A549 (cell line): ENCODE measurements at regions not wholly inside any gene's neighbourhood (a gene's known extent, or its start where the extent isn't known, plus 50 kb on each side); places are given as distances from the start of the nearest gene placed in this dataset.

ENCODE experiments used
- ATAC-seq, 2 experiments: fragments of 200-7000 bp in 1 of 2; fragments of >200 bp in 1 of 2; cut with Nextera tagmentation in 1 of 2; cut with Tn5 transposase in 1 of 2; 3 replicates each; pipeline versions ENCODE4 v1.8.0 to v1.9.1; 2018 to 2020; ENCODE audit warnings: mild to moderate bottlenecking in 1 of 2, moderate library complexity in 1 of 2
- CTCF ChIA-PET: fragments of 300-600 bp; sonication (Branson Sonifier 250); formaldehyde crosslinking; extraction: SDS; loops from one replicate; lab custom pipeline; 2021; ENCODE audit warnings: antibody characterized with exemption, inconsistent platforms; lab: Yijun Ruan, JAX
- POLR2A ChIA-PET: fragments of 350-600 bp; formaldehyde crosslinking; extraction: SDS; loops from one replicate; lab custom pipeline; 2021; ENCODE audit warnings: antibody characterized with exemption, inconsistent platforms; lab: Yijun Ruan, JAX
- DNase-seq, 2 experiments: peaks; one replicate each; pipeline versions ENCODE4 v3.0.0 to v3.0.0-alpha.2; 2011 to 2016; ENCODE audit warnings: low read depth in 1 of 2, low spot score in 1 of 2
- FAIRE-seq: peaks from 2 replicates; lab custom pipeline; 2011; peaks lifted over from hg19 to GRCh38; lab: Jason Lieb, UNC
- H3K27ac ChIP-seq, 2 experiments: fragments of >200 bp; sonication (Bioruptor Twin); formaldehyde crosslinking; 3 replicates each; pipeline ENCODE4 v1.5.1; 2016 to 2017
- H3K4me1 ChIP-seq: fragments of >200 bp; sonication (Bioruptor Twin); formaldehyde crosslinking; 3 replicates; pipeline ENCODE4 v1.6.1; 2016
- H3K4me2 ChIP-seq: fragments of >200 bp; sonication (Bioruptor Twin); formaldehyde crosslinking; 3 replicates; pipeline ENCODE4 v1.6.1; 2016
- H3K4me3 ChIP-seq: fragments of >200 bp; sonication (Bioruptor Twin); formaldehyde crosslinking; 3 replicates; pipeline ENCODE4 v1.5.1; 2016
- H3K9me3 ChIP-seq: fragments of >200 bp; sonication (Bioruptor Twin); formaldehyde crosslinking; 3 replicates; pipeline ENCODE4 v1.6.1; 2016
- BHLHE40 ChIP-seq: IDR thresholded peaks from 2 replicates; pipeline ENCODE4 v1.6.1; 2012; ENCODE audit warnings: low read depth, low read length, inconsistent platforms
- CEBPB ChIP-seq, 2 experiments: fragments of >200 bp in 1 of 2; sonication (Bioruptor Twin) in 1 of 2; formaldehyde crosslinking in 1 of 2; IDR thresholded peaks; 2 replicates each; pipeline ENCODE4 v1.6.1; 2012 to 2016
- CHD2 ChIP-seq: fragments of 150-350 bp; IDR thresholded peaks from 2 replicates; pipeline ENCODE4 v1.6.1; 2014; ENCODE audit warnings: low read length; ENCODE audit not compliant: partially characterized antibody
- EHF ChIP-seq: fragments of 250-450 bp; sonication (Bioruptor Pico); IDR thresholded peaks from 2 replicates; pipeline ENCODE4 v1.5.0; 2020; ENCODE audit warnings: mild to moderate bottlenecking
- EP300 ChIP-seq, 2 experiments: fragments of >200 bp; sonication (Bioruptor Twin); formaldehyde crosslinking; IDR thresholded peaks; 2 replicates in 1 of 2; 3 replicates in 1 of 2; pipeline ENCODE4 v1.6.1; 2016 to 2017
- FOSB ChIP-seq: fragments of 250-450 bp; sonication (Bioruptor Pico); IDR thresholded peaks from 2 replicates; pipeline ENCODE4 v1.5.0; 2020; ENCODE audit warnings: mild to moderate bottlenecking, moderate library complexity
- FOSL2 ChIP-seq, 2 experiments: fragments of 450-650 bp in 1 of 2; fragments of >200 bp in 1 of 2; sonication (Bioruptor Twin) in 1 of 2; formaldehyde crosslinking; IDR thresholded peaks; 2 replicates each; pipeline versions ENCODE4 v1.5.0 to v1.6.1; 2016 to 2020; ENCODE audit warnings: mild to moderate bottlenecking in 1 of 2, moderate library complexity in 1 of 2
- GATA3 ChIP-seq: IDR thresholded peaks from 2 replicates; pipeline ENCODE4 v1.6.1; 2012; ENCODE audit warnings: borderline replicate concordance
- HDAC2 ChIP-seq: fragments of 200-600 bp; sonication (generic); IDR thresholded peaks from 2 replicates; pipeline ENCODE4 v1.6.1; 2016
- HOXA7 ChIP-seq: fragments of 250-450 bp; sonication (Bioruptor Pico); IDR thresholded peaks from 2 replicates; pipeline ENCODE4 v1.5.0; 2020; ENCODE audit warnings: mild to moderate bottlenecking, moderate library complexity
- HOXB5 ChIP-seq: fragments of 250-450 bp; sonication (Bioruptor Pico); IDR thresholded peaks from 2 replicates; pipeline ENCODE4 v1.5.0; 2020; ENCODE audit warnings: mild to moderate bottlenecking, moderate library complexity
- JUNB ChIP-seq: fragments of >200 bp; sonication (Bioruptor Twin); formaldehyde crosslinking; IDR thresholded peaks from 2 replicates; pipeline ENCODE4 v1.6.1; 2016
- KDM1A ChIP-seq: fragments of 200-600 bp; sonication (generic); IDR thresholded peaks from 2 replicates; pipeline ENCODE4 v1.6.1; 2016; ENCODE audit warnings: low read depth, mild to moderate bottlenecking
- MAFK ChIP-seq: fragments of 450-650 bp; IDR thresholded peaks from 2 replicates; pipeline ENCODE4 v1.6.1; 2014; ENCODE audit not compliant: partially characterized antibody
- MAZ ChIP-seq: fragments of 150-350 bp; IDR thresholded peaks from 2 replicates; pipeline ENCODE4 v1.6.1; 2014; ENCODE audit warnings: antibody characterized with exemption, low read depth, low read length, borderline replicate concordance
- NFE2L2 ChIP-seq: fragments of 150-350 bp; conservative IDR thresholded peaks from 2 replicates; pipeline ENCODE4 v1.6.1; 2014; ENCODE audit warnings: low read length
- NPAS2 ChIP-seq: fragments of 250-450 bp; sonication (Bioruptor Pico); IDR thresholded peaks from 2 replicates; pipeline ENCODE4 v1.8.0; 2022; ENCODE audit warnings: mild to moderate bottlenecking, moderate library complexity, borderline replicate concordance
- NR3C1 ChIP-seq: fragments of >200 bp; sonication (Bioruptor Twin); formaldehyde crosslinking; IDR thresholded peaks from 3 replicates; pipeline ENCODE4 v1.6.1; 2017
- PHF8 ChIP-seq: fragments of 200-600 bp; sonication (generic); IDR thresholded peaks from 2 replicates; pipeline ENCODE4 v1.6.1; 2016; ENCODE audit warnings: low read depth, mild to moderate bottlenecking, antibody characterized with exemption, moderate library complexity, borderline replicate concordance
- POLR2A ChIP-seq: IDR thresholded peaks from 2 replicates; pipeline ENCODE4 v1.6.1; 2012; ENCODE audit warnings: mild to moderate bottlenecking, low read length
- POLR2AphosphoS2 ChIP-seq: conservative IDR thresholded peaks from 2 replicates; pipeline ENCODE4 v1.6.1; 2012; ENCODE audit warnings: low read length, improper control_type of control experiment, inconsistent platforms
- RFX5 ChIP-seq: fragments of 450-650 bp; IDR thresholded peaks from 2 replicates; pipeline ENCODE4 v1.7.1; 2014; ENCODE audit warnings: antibody characterized with exemption, mild to moderate bottlenecking, moderate library complexity
- RNF2 ChIP-seq: fragments of 200-600 bp; sonication (generic); IDR thresholded peaks from 2 replicates; pipeline ENCODE4 v1.6.1; 2016; ENCODE audit warnings: low read depth, mild to moderate bottlenecking, antibody characterized with exemption, moderate library complexity, borderline replicate concordance
- SMC3 ChIP-seq: fragments of >200 bp; sonication (Bioruptor Twin); formaldehyde crosslinking; IDR thresholded peaks from 3 replicates; pipeline ENCODE4 v1.6.1; 2018; ENCODE audit warnings: inconsistent platforms
- TP53 ChIP-seq: fragments of 250-450 bp; sonication (Bioruptor Pico); IDR thresholded peaks from 2 replicates; pipeline ENCODE4 v1.5.0; 2021; ENCODE audit warnings: mild to moderate bottlenecking, moderate library complexity
- ZC3H11A ChIP-seq: fragments of 450-650 bp; IDR thresholded peaks from 2 replicates; pipeline ENCODE4 v1.6.1; 2014; ENCODE audit warnings: antibody characterized with exemption, mild to moderate bottlenecking
- ZSCAN20 ChIP-seq: fragments of 250-450 bp; sonication (Bioruptor Pico); IDR thresholded peaks from 2 replicates; pipeline ENCODE4 v1.8.0; 2022; ENCODE audit warnings: mild to moderate bottlenecking, moderate library complexity
- WGBS: methylation state at CpG from one replicate; pipeline ENCODE4 v1.1.6; 2017; ENCODE audit errors: missing lambda C conversion rate; 5-methylcytosine and 5-hydroxymethylcytosine counted together
- TF ChIP-seq, protein P1 (sequence below): fragments of 450-650 bp; IDR thresholded peaks from 2 replicates; pipeline ENCODE4 v1.6.1; 2014; ENCODE audit warnings: antibody characterized with exemption
- TF ChIP-seq, protein P2 (sequence below): fragments of 150-350 bp; IDR thresholded peaks from 2 replicates; pipeline ENCODE4 v1.6.1; 2014; ENCODE audit warnings: low read depth, mild to moderate bottlenecking, low read length

DNA sequence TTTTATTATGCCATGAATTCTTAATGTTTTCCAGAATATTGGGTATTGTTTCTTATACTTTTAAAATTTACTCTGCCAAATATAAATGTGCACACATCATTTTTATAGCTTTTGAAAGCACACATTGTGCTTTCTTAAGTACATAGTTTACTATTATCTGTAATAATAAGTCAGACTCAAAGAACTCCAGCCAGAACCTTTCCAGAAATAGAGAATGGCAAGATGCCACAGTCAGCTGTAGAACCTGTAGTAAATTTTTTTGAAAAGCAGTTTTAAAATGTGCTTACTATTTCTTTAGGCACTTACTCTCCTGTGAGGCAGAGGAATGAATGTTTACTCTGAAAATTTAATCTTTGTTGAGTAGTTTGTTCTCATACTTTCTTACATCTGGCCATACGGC lies 1287.1 kb downstream of the PCDH9 start:
- H3K27ac ChIP-seq = no peak overlapping the region
- H3K4me2 ChIP-seq = no peak overlapping the region
- ChIA-PET POLR2A (no interaction called here), CTCF (no interaction called here)
- H3K4me3 ChIP-seq = no peak overlapping the region
- H3K9me3 ChIP-seq = no peaks in the 10 kb centered on the region
- TF ChIP-seq HDAC2 = no peak
- no peak for TF ChIP-seq BHLHE40
- TF ChIP-seq MAZ = no peak
- TF ChIP-seq HOXA7 (CRISPR knock-in tag) = no peak
- TF ChIP-seq HOXB5 (CRISPR knock-in tag) = no peak
- TF ChIP-seq EHF (CRISPR knock-in tag) = no peak
- TF ChIP-seq RNF2 = no peak
- TF ChIP-seq MAFK = no peak
- TF ChIP-seq KDM1A = no peak
- TF ChIP-seq POLR2A = no peak
- TF ChIP-seq ZSCAN20 (CRISPR knock-in tag) = no peak
- no peak for TF ChIP-seq CEBPB (IDR thresholded peaks at IDR 0.05)
- TF ChIP-seq JUNB = no peak
- TF ChIP-seq GATA3 = no peak
- no peak for TF ChIP-seq PHF8
- FAIRE-seq = no peak
- ATAC-seq = no peak
- DNase-seq = no peak
- 81% methylated on average over 1 of the region's 1 CpG for WGBS
- H3K4me1 ChIP-seq = no peaks in the 10 kb centered on the region

DNA sequence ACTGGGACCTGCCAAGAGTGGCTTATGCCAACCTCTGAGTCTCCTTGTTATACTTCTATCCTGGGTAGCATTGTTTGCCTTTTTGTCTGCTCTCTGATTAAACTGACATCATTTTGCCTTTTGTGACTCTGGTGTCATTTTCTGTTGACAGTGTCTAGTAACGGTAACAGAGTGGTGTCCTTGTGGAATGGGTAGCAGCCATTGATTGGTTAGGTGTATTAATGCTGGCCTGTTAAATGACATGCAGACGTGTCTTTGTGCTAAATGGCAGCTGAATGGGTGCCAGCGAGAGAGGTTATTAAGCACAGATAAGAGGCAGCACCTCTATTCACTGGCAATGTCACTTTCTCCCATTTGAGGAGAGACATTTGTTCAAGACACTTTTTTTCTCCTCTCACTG lies 1289.4 kb downstream of the PCDH9 start:
- POLR2A ChIA-PET = no interaction called here
- no peak overlapping the region for H3K4me2 ChIP-seq
- no peak overlapping the region for H3K4me3 ChIP-seq
- ATAC-seq (no peak), DNase-seq (no peak), FAIRE-seq (no peak)
- no peak overlapping the region for H3K27ac ChIP-seq
- H3K9me3 ChIP-seq = no peaks in the 10 kb centered on the region
- CTCF ChIA-PET = no interaction called here
- H3K4me1 ChIP-seq = no peaks in the 10 kb centered on the region
- 79% methylated on average over 3 of the region's 3 CpGs for WGBS
- no peak for TF ChIP-seq EP300 (IDR thresholded peaks at IDR 0.05)
- no peak for TF ChIP-seq POLR2AphosphoS2
- TF ChIP-seq RFX5 = no peak
- no peak for TF ChIP-seq POLR2A
- no peak for TF ChIP-seq FOSB (CRISPR knock-in tag)
- TF ChIP-seq, protein P1, sequence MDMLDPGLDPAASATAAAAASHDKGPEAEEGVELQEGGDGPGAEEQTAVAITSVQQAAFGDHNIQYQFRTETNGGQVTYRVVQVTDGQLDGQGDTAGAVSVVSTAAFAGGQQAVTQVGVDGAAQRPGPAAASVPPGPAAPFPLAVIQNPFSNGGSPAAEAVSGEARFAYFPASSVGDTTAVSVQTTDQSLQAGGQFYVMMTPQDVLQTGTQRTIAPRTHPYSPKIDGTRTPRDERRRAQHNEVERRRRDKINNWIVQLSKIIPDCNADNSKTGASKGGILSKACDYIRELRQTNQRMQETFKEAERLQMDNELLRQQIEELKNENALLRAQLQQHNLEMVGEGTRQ = no peak
- TF ChIP-seq TP53 (CRISPR knock-in tag) = no peak

DNA sequence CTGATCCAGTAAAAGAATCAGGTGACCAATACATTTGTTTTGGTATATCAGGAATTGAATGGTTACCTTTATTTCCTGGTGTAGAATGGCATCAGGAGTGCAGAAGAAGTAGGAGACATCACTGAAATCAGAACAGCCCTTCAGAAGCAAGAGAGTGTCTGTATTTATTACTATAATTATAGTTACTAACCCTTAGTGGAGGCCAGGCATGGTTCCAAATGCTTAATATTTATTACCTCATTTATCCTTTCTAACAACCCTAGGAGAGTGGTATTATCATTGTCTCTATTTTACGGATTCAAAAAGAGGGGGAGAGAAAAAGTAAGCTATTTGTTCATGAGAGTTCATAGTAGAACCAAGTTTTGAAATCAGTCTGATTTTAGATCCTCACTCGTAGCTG lies 1292.9 kb downstream of the PCDH9 start:
- Histone ChIP-seq H3K9me3 (no peaks in the 10 kb centered on the region), H3K27ac (no peak overlapping the region), H3K4me1 (no peaks in the 10 kb centered on the region), H3K4me3 (no peak overlapping the region), H3K4me2 (no peak overlapping the region)
- ATAC-seq (no peak), DNase-seq (no peak), FAIRE-seq (no peak)
- ChIA-PET POLR2A (no interaction called here), CTCF (no interaction called here)
- TF ChIP-seq POLR2A (no peak), NPAS2 (no peak), ZC3H11A (no peak), SMC3 (no peak), CHD2 (no peak), BHLHE40 (no peak), NFE2L2 (no peak), RNF2 (no peak), FOSL2 (IDR thresholded peaks at IDR 0.05) (no peak), FOSL2 (CRISPR knock-in tag; IDR thresholded peaks at IDR 0.05) (no peak), RFX5 (no peak), HOXB5 (CRISPR knock-in tag) (no peak), NR3C1 (no peak)
- TF ChIP-seq, protein P2, sequence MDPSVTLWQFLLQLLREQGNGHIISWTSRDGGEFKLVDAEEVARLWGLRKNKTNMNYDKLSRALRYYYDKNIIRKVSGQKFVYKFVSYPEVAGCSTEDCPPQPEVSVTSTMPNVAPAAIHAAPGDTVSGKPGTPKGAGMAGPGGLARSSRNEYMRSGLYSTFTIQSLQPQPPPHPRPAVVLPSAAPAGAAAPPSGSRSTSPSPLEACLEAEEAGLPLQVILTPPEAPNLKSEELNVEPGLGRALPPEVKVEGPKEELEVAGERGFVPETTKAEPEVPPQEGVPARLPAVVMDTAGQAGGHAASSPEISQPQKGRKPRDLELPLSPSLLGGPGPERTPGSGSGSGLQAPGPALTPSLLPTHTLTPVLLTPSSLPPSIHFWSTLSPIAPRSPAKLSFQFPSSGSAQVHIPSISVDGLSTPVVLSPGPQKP = no peak
- 77% methylated on average over 2 of the region's 2 CpGs for WGBS
